GM12891 (cell line): ENCODE measurements at regions not wholly inside any gene's neighbourhood (a gene's known extent, or its start where the extent isn't known, plus 50 kb on each side); places are given as distances from the start of the nearest gene placed in this dataset.

Experiments
- DNase-seq: peaks from one replicate; pipeline ENCODE4 v3.0.0; 2011; ENCODE audit warnings: low spot score; ENCODE audit not compliant: insufficient read length
- FAIRE-seq: peaks from 2 replicates; lab custom pipeline; 2011; peaks lifted over from hg19 to GRCh38; lab: Jason Lieb, UNC
- PAX5 ChIP-seq: IDR thresholded peaks from 2 replicates; pipeline ENCODE4 v1.6.1; 2011; ENCODE audit warnings: low read length, moderate library complexity, mild to moderate bottlenecking; ENCODE audit not compliant: insufficient read depth, severe bottlenecking
- POLR2A ChIP-seq: IDR thresholded peaks from 2 replicates; pipeline ENCODE4 v1.6.1; 2011; ENCODE audit warnings: low read depth, low read length, control low read depth
- POLR2AphosphoS5 ChIP-seq: IDR thresholded peaks from 2 replicates; pipeline ENCODE4 v1.6.1; 2011; ENCODE audit warnings: low read depth, low read length, control low read depth
- POU2F2 ChIP-seq: IDR thresholded peaks from 2 replicates; pipeline ENCODE4 v1.6.1; 2011; ENCODE audit warnings: low read depth, mild to moderate bottlenecking, control low read depth, low read length, moderate library complexity
- SPI1 ChIP-seq: IDR thresholded peaks from 2 replicates; pipeline ENCODE4 v1.6.1; 2011; ENCODE audit warnings: low read depth, low read length, control low read depth
- TAF1 ChIP-seq: IDR thresholded peaks from 2 replicates; pipeline ENCODE4 v1.6.1; 2011; ENCODE audit warnings: low read depth, low read length, control low read depth

- no peak for TF ChIP-seq POU2F2
- TF ChIP-seq TAF1 = no peak
- TF ChIP-seq POLR2A = no peak
- TF ChIP-seq SPI1 = no peak
- no peak for TF ChIP-seq POLR2AphosphoS5
- TF ChIP-seq PAX5 = no peak
- FAIRE-seq = no peak
- DNase-seq = no peak
Observed at GRCh38 chr3:25214034-25214433, 214.0 kb upstream of the RARB start.

GRCh38 chr3:25218362-25218761 is 209.7 kb upstream of the RARB start:
- DNase-seq (no peak), FAIRE-seq (no peak)
- TF ChIP-seq POU2F2 = no peak
- TF ChIP-seq TAF1 = no peak
- no peak for TF ChIP-seq PAX5
- no peak for TF ChIP-seq POLR2AphosphoS5
- TF ChIP-seq POLR2A = no peak
- no peak for TF ChIP-seq SPI1

DNA sequence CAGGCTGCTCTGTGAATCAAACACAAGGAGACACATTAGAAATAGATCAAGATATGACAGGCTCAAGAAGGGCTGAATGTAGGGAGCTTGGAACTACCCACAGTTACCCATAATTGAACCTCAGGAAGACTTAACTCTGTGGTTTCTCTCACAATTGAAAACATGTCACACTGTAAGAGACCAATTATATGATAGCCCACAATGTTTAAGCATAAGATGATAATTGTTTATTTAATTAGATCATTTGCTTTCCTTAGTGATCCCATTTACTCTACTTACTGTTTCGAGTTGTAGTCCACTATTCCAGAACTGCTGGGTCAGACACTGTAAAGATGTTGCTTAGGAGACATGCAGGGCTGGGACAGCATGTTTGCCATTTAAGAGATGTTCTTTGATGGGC is 201.3 kb upstream of the RARB start:
- DNase-seq (no peak), FAIRE-seq (no peak)

DNA sequence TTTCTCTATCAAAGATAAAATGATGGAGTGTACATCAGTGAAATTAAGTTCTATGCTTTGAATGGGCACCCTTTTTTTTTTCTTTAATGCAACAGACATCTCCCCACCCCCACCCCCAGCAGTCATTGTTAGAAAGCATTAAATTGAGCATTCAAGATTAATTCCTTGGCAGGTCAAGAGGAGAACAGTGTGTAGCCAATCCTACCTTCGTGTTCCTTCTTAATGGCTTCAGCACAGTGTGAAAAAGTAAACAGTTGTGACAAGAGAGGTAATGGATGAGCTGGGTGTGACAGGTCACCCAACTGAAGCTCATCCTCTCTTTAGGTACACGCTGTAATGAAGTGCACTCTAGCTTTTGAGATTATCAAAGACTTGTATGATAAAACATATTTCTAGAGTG is 198.5 kb upstream of the RARB start:
- no peak for FAIRE-seq
- TF ChIP-seq SPI1 = no peak
- no peak for TF ChIP-seq PAX5
- TF ChIP-seq POLR2A = no peak
- no peak for TF ChIP-seq POU2F2
- no peak for TF ChIP-seq POLR2AphosphoS5
- no peak for TF ChIP-seq TAF1
- DNase-seq = no peak

More for the DNA sequence above, 201.3 kb upstream of the RARB start:
- TF ChIP-seq POLR2AphosphoS5 (no peak), POLR2A (no peak), SPI1 (no peak), PAX5 (no peak), TAF1 (no peak), POU2F2 (no peak)

GRCh38 chr3:25235031-25235430 is 193.0 kb upstream of the RARB start:
- FAIRE-seq = no peak

DNA sequence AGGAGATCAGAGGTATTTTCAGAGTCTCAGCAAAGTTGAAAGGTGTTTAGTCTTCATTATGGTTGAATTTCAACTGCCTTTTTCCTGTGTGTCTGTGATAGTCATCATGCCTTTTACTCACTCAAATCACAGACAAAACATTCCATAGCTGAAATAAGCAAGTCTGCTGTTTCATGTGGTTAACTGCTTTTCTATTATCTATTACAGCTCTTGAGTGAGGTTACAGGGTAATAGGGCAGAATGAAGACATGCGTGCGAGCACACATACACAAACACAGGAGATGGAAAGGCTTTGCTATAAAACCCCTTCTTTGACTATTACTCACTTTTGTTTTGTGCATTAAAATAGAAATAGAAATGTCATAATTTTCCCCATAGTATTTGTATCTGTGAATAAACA is 192.6 kb upstream of the RARB start:
- FAIRE-seq = no peak
- DNase-seq = no peak
- TF ChIP-seq POLR2AphosphoS5 (no peak), POLR2A (no peak), PAX5 (no peak)

More at GRCh38 chr3:25235031-25235430, 193.0 kb upstream of the RARB start:
- no peak for DNase-seq
- no peak for TF ChIP-seq POLR2AphosphoS5

DNA sequence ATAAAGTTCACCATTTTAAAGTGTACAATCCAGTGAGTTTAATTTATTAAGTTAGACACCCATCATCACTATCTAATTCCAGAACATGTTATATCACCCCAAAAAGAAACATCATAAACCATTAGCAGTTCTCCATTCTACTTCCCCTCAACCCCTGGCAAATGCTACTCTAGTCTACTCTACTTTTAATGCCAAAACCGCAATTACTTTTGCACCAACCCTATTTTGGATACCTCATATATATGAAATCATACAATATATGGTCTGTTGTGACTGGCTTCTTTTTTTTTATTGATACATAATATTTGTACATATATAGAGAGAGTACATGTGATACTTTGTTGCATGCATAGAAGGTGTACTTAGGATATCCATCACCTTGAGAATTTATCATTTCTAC is 190.5 kb upstream of the RARB start:
- FAIRE-seq = no peak
- DNase-seq = no peak
- TF ChIP-seq PAX5 (no peak), POU2F2 (no peak), POLR2AphosphoS5 (no peak), TAF1 (no peak), POLR2A (no peak), SPI1 (no peak)

DNA sequence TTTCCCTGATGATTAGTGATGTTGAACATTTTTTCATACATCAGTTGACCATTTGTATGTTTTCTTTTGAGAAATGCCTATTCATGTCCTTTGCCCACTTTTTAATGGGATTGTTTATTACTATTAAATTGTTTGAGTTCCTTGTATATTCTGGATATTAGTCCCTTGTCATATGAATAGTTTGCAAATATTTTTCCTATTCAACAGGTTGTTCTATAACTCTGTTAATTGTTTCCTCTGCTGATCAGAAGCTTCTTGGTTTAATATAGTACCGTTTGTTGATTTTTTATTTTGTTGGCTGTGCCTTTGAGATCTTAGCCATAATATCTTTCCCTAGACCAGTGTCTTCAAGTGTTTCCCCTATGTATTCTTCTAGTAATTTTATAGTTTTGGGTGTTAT is 189.0 kb upstream of the RARB start:
- no peak for TF ChIP-seq PAX5
- no peak for TF ChIP-seq SPI1
- TF ChIP-seq POLR2A = no peak
- no peak for TF ChIP-seq POU2F2
- TF ChIP-seq POLR2AphosphoS5 = no peak
- no peak for TF ChIP-seq TAF1
- DNase-seq = no peak
- FAIRE-seq = no peak

- FAIRE-seq (no peak), DNase-seq (no peak)
- no peak for TF ChIP-seq TAF1
- no peak for TF ChIP-seq SPI1
Observed at GRCh38 chr3:25246913-25247312, 181.2 kb upstream of the RARB start.

DNA sequence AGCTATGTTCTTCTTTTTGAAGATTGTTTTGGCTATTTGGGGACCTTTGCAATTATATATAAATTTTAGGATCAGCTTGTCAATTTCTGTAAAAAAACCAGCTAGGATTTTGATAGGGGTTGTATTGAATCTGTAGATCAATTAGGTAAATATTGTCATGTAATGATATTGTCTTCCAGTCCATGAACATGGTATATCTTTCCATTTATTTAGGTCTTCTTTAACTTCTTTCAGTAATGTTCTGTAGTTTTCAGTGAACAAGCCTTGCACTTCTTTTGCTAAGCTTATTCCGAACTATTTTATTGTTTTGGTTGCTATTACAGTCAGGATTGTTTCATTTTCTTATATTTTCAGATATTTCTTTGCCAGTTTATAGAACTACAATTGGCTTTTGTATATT is 175.8 kb upstream of the RARB start:
- FAIRE-seq (no peak), DNase-seq (no peak)
- TF ChIP-seq SPI1 (no peak), PAX5 (no peak), POLR2A (no peak), POLR2AphosphoS5 (no peak), TAF1 (no peak), POU2F2 (no peak)
